Liver (tissue), 7 donors: ENCODE measurements at regions not wholly inside any gene's neighbourhood (a gene's known extent, or its start where the extent isn't known, plus 50 kb on each side); places are given as distances from the start of the nearest gene placed in this dataset.

Source experiments
- DNase-seq: peaks from one replicate; pipeline ENCODE4 v3.0.0-alpha.2; 2017; ENCODE audit warnings: low spot score
- H3K27ac ChIP-seq, 2 donors: one replicate each; pipeline ENCODE4 v1.7.0; 2013; ENCODE audit warnings: inconsistent platforms in 2 of 2, low read length in 2 of 2, control low read depth in 1 of 2, low read depth in 1 of 2, mild to moderate bottlenecking in 1 of 2
- H3K27me3 ChIP-seq, 4 donors: one replicate each; pipeline versions ENCODE4 v1.6.1 to v1.7.0; 2013; ENCODE audit warnings: low read length in 3 of 4, inconsistent platforms in 1 of 4, mild to moderate bottlenecking in 1 of 4, moderate library complexity in 1 of 4; ENCODE audit not compliant: control insufficient read depth in 4 of 4, insufficient read depth in 4 of 4
- H3K36me3 ChIP-seq, 4 donors: one replicate each; pipeline versions ENCODE4 v1.6.1 to v1.7.0; 2013; ENCODE audit warnings: low read length in 3 of 4, mild to moderate bottlenecking in 3 of 4, low read depth in 1 of 4, moderate library complexity in 1 of 4; ENCODE audit not compliant: control insufficient read depth in 4 of 4, insufficient read depth in 3 of 4
- H3K4me1 ChIP-seq, 4 donors: one replicate each; pipeline versions ENCODE4 v1.6.1 to v1.7.0; 2013; ENCODE audit warnings: low read length in 3 of 4, mild to moderate bottlenecking in 3 of 4, moderate library complexity in 1 of 4; ENCODE audit not compliant: control insufficient read depth in 4 of 4, insufficient read depth in 4 of 4
- H3K4me3 ChIP-seq, 3 donors: one replicate each; pipeline versions ENCODE4 v1.6.1 to v1.7.0; 2013; ENCODE audit warnings: low read length in 3 of 3, control low read depth in 1 of 3, low read depth in 1 of 3, mild to moderate bottlenecking in 1 of 3
- H3K9ac ChIP-seq, 2 donors: one replicate each; pipeline ENCODE4 v1.7.0; 2013; ENCODE audit warnings: low read length in 2 of 2, mild to moderate bottlenecking in 2 of 2, moderate library complexity in 2 of 2, control low read depth in 1 of 2, low read depth in 1 of 2
- H3K9me3 ChIP-seq, 4 donors: one replicate each; pipeline versions ENCODE4 v1.6.1 to v1.7.0; 2013; ENCODE audit warnings: low read length in 3 of 4; ENCODE audit not compliant: control insufficient read depth in 4 of 4
- ATF3 ChIP-seq: IDR thresholded peaks from 2 replicates; pipeline ENCODE4 v1.6.1; 2016; ENCODE audit warnings: antibody characterized with exemption
- EGR1 ChIP-seq, 2 donors: IDR thresholded peaks; 2 replicates each; pipeline ENCODE4 v1.6.1; 2016 to 2018; ENCODE audit warnings: antibody characterized with exemption in 2 of 2, low read depth in 2 of 2
- FOXA1 ChIP-seq: IDR thresholded peaks from 2 replicates; pipeline ENCODE4 v1.6.1; 2016; ENCODE audit warnings: antibody characterized with exemption
- FOXA2 ChIP-seq: IDR thresholded peaks from 2 replicates; pipeline ENCODE4 v1.6.1; 2016; ENCODE audit warnings: antibody characterized with exemption
- GABPA ChIP-seq, 2 donors: IDR thresholded peaks in 1 of 2; conservative IDR thresholded peaks in 1 of 2; 2 replicates each; pipeline ENCODE4 v1.6.1; 2016; ENCODE audit warnings: antibody characterized with exemption in 2 of 2, mild to moderate bottlenecking in 1 of 2, moderate library complexity in 1 of 2
- HNF4A ChIP-seq, 2 donors: conservative IDR thresholded peaks; 2 replicates each; pipeline ENCODE4 v1.6.1; 2016; ENCODE audit warnings: antibody characterized with exemption in 2 of 2, mild to moderate bottlenecking in 2 of 2
- HNF4G ChIP-seq: IDR thresholded peaks from 2 replicates; pipeline ENCODE4 v1.6.1; 2016; ENCODE audit warnings: antibody characterized with exemption
- JUND ChIP-seq, 2 donors: IDR thresholded peaks; 2 replicates each; pipeline ENCODE4 v1.6.1; 2016; ENCODE audit warnings: antibody characterized with exemption in 2 of 2
- NR2F2 ChIP-seq: IDR thresholded peaks from 2 replicates; pipeline ENCODE4 v1.6.1; 2016; ENCODE audit warnings: antibody characterized with exemption
- RAD21 ChIP-seq, 2 donors: IDR thresholded peaks; 2 replicates each; pipeline ENCODE4 v1.6.1; 2016; ENCODE audit warnings: antibody characterized with exemption in 2 of 2, mild to moderate bottlenecking in 2 of 2
- RXRA ChIP-seq, 2 donors: IDR thresholded peaks; 2 replicates each; pipeline ENCODE4 v1.6.1; 2017 to 2018; ENCODE audit warnings: antibody characterized with exemption in 2 of 2, mild to moderate bottlenecking in 1 of 2
- TAF1 ChIP-seq: conservative IDR thresholded peaks from 2 replicates; pipeline ENCODE4 v1.6.1; 2016; ENCODE audit warnings: antibody characterized with exemption, mild to moderate bottlenecking
- YY1 ChIP-seq: IDR thresholded peaks from 2 replicates; pipeline ENCODE4 v1.6.1; 2016; ENCODE audit warnings: antibody characterized with exemption, mild to moderate bottlenecking
- ZBTB33 ChIP-seq: IDR thresholded peaks from 2 replicates; pipeline ENCODE4 v1.6.1; 2016; ENCODE audit warnings: antibody characterized with exemption
- WGBS: extraction: QIAGEN DNeasy Blood & Tissue Kit; methylation state at CpG from one replicate; pipeline ENCODE4 v1.1.7; 2013; 5-methylcytosine and 5-hydroxymethylcytosine counted together
- TF ChIP-seq, protein P1 (sequence below): IDR thresholded peaks from 2 replicates; pipeline ENCODE4 v1.6.1; 2016; ENCODE audit warnings: antibody characterized with exemption, mild to moderate bottlenecking
- donor health status: healthy.
- donor health status: healthy.
- donor health status: healthy.
- donor health status: healthy.

DNA sequence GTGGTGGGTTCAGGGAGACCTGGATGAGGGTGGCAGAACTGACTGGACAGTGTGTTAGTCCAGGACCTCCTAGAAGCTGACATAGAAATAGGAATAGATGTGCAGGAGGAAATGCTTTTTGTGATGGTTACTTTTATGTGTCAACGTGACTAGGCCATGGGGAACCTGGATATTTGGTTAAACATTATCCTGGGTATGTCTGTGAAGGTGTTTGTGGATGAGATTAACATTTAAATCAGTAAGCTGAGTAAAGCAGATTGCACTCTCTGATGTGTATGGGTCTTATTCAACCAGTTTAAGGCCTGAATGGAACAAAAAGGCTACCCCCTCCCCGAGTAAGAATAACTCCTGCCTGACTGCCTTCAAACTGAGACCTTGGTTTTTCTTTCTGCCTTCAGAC is 219.3 kb downstream of the DHX35 start:
- TF ChIP-seq EGR1 (IDR thresholded peaks at IDR 0.05; ENCODE audit: low read depth in 2 of 2) (no peak), TAF1 (no peak), JUND (IDR thresholded peaks at IDR 0.05) (no peak), GABPA (IDR thresholded peaks at IDR 0.05 in 1 of 2, conservative IDR thresholded peaks at IDR 0.05 in 1 of 2) (no peak)
- Histone ChIP-seq H3K9me3 (peaks cover 0 to 9% (median 6%) of the 10 kb centered on the region in 4 donors), H3K4me3 (no peak overlapping the region), H3K27me3 (no peaks in the 10 kb centered on the region), H3K4me1 (no peaks in the 10 kb centered on the region), H3K36me3 (no peaks in the 10 kb centered on the region), H3K9ac (no peak overlapping the region), H3K27ac (no peak overlapping the region)
- WGBS, result 34% methylated on average over 2 of the region's 2 CpGs
- no peak for DNase-seq

DNA sequence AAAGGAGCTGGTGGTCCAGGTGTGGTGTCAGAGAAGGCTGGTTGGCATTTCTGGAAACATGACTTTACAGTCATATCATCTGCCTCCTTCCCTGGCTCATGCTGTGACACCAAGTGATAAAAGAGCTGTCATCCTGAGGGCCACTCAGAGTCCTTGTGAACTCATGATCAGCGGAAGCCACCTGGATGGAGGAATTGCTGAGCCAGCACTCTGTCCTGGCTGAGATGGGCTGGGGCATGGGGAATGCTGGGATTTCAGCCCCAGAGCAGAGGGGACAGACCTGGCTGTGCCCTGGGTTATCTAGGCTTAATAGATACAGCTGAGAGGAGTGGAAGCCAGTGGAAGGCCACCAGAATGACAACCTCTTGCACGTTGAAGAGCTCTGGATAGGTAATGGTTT is 214.3 kb downstream of the DHX35 start:
- Histone ChIP-seq H3K36me3 (no peaks in the 10 kb centered on the region), H3K27ac (no peak overlapping the region), H3K9ac (no peak overlapping the region), H3K27me3 (no peaks in the 10 kb centered on the region), H3K4me1 (no peaks in the 10 kb centered on the region), H3K4me3 (no peak overlapping the region), H3K9me3 (no peaks in the 10 kb centered on the region)
- DNase-seq, result no peak
- WGBS, result 80% methylated on average over 2 of the region's 2 CpGs
- TF ChIP-seq FOXA1 (no peak), HNF4A (conservative IDR thresholded peaks at IDR 0.05) (no peak), RAD21 (IDR thresholded peaks at IDR 0.05) (no peak), YY1 (no peak), ATF3 (no peak), EGR1 (IDR thresholded peaks at IDR 0.05; ENCODE audit: low read depth in 2 of 2) (no peak), FOXA2 (no peak), ZBTB33 (no peak), RXRA (IDR thresholded peaks at IDR 0.05) (no peak), JUND (IDR thresholded peaks at IDR 0.05) (no peak), NR2F2 (no peak), HNF4G (no peak)
- TF ChIP-seq, protein P1, sequence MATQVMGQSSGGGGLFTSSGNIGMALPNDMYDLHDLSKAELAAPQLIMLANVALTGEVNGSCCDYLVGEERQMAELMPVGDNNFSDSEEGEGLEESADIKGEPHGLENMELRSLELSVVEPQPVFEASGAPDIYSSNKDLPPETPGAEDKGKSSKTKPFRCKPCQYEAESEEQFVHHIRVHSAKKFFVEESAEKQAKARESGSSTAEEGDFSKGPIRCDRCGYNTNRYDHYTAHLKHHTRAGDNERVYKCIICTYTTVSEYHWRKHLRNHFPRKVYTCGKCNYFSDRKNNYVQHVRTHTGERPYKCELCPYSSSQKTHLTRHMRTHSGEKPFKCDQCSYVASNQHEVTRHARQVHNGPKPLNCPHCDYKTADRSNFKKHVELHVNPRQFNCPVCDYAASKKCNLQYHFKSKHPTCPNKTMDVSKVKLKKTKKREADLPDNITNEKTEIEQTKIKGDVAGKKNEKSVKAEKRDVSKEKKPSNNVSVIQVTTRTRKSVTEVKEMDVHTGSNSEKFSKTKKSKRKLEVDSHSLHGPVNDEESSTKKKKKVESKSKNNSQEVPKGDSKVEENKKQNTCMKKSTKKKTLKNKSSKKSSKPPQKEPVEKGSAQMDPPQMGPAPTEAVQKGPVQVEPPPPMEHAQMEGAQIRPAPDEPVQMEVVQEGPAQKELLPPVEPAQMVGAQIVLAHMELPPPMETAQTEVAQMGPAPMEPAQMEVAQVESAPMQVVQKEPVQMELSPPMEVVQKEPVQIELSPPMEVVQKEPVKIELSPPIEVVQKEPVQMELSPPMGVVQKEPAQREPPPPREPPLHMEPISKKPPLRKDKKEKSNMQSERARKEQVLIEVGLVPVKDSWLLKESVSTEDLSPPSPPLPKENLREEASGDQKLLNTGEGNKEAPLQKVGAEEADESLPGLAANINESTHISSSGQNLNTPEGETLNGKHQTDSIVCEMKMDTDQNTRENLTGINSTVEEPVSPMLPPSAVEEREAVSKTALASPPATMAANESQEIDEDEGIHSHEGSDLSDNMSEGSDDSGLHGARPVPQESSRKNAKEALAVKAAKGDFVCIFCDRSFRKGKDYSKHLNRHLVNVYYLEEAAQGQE, result no peak
